UCSD-AML1 (cell line): ENCODE measurements at regions not wholly inside any gene's neighbourhood (a gene's known extent, or its start where the extent isn't known, plus 50 kb on each side); places are given as distances from the start of the nearest gene placed in this dataset.
"Not testable (repeated sequence)": the region's sequence is repeated elsewhere in the genome, so short reads cannot be mapped to it uniquely, and the experiment has no call there.

Experiments
- DNase-seq: peaks from one replicate; lab custom pipeline; 2025; ENCODE audit not compliant: unreplicated experiment; lab: John Stamatoyannopoulos, UW

DNA sequence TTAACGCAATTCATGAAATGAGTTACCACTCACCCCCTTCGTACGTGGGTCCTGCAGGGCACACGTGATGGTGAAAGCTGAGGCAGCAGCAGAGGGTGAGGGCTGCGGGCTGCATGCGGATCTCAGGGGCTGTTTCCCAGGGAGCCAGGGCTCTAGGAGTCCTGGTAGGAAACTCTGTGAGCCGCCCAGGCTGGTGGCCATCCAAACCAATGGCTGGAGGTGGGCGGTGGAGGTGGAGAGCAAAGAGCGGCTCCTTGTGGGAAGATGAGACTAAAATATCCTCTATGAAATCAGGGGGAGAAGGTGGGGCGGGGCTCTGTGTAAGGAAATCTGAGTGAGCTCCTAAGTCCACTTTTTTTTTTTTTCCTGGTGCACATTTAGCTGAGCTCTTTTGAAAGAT, 120.1 kb upstream of the SLC1A4 start:
- no peak for DNase-seq

DNA sequence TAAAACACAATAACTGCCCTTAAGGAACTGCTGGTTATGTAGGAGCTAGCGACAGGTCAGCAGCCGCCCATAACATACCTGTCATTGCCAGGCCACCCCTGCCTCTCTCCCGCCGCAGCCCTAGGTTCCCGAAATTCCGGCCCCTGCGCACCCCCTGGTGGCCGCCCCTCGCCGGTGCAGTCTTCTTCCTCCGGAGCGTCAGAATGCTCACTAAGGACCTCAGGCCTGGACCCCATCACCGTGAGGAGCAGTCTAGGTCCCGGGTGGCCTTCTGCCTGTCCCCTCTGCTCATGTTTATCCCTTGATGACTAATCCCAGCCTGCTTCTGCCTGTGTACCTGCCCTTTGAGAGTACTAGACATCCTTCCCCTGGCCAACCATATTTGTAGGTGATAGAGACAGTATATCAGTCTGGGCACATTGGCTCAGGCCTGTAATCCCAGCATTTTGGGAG, 115.7 kb upstream of the SLC1A4 start:
- DNase-seq: peak; percentile 77

DNA sequence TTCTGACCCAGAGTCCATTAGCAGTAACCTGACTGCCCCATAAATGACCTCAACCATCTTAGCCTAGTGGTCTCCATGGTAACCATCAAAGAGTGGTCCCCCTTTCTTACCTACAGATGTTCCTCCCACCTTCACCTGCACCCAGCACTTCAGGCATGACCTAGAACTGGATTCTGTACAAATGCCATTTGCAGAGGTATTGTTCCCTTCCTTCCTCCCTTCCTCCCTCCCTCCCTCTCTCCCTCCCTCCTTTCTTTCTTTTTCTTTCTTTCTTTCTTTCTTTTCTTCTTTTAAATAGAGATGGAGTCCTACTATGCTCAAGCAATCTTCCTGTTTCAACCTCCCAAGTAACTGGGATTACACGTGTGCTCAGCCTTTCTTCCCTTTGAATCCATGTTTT, 114.6 kb upstream of the SLC1A4 start:
- DNase-seq: no peak

DNA sequence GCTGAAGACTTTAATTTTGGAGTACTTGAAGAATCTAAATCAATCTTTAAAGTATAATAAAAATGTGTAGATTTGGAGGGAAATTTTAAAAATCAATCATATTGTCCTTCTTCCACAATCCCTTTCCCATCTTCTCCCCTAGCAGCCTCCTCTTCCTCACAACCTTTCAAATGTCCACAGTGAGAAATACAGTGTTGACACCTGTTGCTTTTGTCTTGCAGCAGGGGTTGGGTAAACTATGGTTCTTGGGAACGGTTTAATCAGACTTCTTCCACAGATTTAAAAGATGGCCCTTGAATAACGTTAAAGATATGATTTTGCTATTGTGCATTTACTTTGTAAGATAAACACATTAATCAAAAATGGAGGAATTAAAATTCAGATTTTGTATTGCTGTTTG, 113.8 kb upstream of the SLC1A4 start:
- DNase-seq: no peak

DNA sequence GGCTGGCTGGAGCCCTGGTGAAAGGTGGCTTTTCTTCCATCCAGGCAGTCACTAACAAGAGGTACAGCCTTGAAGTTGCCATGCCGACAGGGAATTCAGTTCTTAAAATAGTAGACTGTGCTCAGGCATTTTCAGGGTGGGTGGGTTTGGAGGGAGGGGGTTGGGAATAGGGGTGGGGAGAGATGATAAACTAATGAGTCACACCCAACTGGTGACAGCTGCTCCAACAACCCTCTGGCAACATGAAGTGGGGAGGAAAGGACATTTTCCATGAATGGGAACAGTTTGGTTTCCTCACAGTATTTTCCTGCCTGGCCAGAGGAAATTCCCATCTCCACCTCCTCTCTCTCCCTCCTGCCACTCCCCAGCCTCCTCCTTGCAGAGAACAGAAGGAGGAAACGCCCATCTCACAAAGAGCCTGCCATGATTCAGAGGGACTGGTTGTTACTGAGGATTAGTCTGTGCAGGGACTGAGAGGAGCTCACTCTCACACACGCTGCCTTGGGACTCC, 113.0 kb upstream of the SLC1A4 start:
- DNase-seq: no peak

DNA sequence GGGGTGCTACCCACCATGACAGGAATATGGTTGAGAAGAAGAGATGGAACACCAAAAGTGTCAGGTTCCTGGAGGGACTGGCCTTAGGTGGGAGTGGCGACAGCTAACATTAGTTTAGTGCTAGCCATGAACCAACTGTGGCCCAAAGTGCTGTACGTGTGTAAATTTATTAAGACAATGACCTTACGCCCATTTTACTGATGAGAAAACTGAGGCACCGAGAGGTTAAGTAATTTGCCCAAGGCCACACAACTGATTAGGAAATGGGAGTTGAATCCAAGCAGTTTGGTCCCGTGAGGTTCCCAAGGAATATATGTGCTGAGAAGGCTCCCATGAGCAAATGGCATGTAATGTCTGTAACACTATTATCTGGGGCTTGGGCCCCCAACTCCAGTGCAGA, 109.5 kb upstream of the SLC1A4 start:
- no peak for DNase-seq

DNA sequence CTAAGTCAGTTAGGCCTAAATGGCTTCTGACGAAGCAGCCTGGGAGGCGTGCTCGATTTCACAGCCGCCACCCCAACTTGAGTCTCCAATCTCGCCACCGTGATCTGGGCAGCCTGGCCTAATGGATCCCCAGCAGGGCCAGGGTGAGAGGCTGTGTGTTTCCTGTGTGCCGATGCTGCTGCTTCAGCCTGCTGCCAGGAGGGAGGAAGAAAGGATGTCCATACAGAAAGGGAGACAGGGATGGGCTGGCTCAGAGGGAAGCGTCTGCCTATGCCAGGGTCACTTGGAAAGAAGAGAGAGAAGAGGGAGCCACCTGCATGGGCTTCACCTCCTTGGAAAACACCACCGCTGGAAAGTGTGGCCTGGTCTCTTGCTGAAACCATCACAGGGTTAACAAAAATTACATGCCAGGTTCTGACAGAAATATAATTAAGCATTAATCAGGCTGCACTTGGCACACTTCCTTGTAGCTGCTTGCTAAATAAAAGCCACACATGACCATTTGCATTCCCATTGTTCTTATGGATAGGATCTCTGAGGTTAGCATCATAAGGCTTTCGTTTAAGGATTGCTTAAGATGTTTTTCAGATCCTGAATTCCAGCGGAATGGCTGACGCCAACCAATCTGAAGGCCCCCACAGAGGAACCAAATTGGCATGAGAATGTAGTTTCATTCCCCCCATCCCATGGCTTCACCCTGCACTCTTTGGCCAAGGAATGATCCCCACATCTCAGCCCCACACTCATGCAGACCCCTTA, 108.8 kb upstream of the SLC1A4 start:
- DNase-seq: no peak

DNA sequence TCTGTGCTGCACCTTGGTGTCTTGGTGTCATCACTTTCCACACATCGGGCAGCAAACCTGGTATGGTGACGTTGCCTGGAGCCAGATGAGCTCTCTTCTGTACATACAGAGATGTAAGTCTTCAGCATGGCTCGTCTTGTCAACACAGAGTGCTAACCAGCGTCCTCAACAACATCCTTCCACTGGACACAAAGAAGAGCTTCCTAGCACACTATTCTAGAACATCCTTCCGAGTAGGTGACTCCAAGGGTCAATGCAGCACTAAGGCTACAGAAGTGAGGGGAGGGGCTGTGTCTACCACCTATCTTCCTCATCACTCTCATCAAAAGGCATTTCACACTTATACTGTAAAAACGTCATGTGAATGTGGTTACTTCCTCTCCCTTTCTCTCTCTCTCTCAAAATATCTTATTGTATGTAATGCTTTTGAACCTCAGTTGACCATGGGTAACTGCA, 108.1 kb upstream of the SLC1A4 start:
- DNase-seq: no peak

DNA sequence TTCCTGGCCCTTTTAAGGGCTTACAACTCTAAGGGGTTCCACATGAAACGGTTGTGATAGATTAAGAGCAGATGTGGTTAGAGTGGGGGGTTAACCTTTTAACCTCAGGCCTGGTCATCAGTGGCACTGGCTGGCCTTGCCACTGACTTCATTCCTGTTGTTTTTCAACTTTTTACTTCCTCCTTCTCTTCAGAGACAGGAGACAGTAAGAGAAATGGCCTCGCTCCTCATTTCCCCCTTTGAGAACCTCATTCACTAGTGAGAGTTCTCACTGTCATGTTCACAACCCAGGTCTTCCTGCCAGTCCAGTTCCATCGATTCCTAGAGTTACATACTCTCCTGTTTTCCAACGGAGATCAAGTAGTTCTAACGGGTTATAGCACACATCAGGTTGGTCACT, 101.6 kb upstream of the SLC1A4 start:
- DNase-seq: no peak

DNA sequence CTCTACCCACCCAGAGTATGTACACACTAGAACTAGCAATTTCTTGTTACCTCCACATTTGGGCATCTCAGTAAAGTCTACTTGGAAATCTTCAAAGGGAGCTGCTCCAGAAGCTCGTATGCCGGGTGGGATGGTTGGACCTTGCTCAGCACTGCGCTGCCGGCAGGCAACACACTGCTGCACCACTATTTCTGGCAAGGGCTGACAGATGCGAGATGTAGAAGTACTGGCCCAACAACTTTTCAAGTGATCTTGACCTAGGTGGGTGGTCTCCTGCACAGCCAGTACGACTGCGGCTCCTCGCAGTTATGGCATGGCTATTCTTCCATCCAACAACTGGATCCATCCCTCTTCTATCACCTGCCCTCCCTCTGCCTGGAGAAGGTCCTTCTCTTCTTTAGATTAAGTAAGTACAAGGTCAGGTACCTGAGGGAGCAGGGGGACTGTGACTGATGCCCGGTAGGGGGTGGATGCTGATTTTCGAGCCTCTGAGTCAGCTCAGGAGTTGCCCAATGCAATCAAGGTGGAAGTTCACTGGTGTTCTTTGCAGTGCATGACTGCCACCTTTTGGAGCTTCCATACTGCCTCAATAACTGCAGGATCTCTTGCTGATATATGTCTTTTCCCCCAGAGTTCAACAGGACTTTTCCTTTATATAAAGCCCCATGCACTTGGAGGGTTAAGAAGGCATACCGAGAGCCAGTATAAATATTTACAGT, 100.4 kb upstream of the SLC1A4 start:
- peak; percentile 26 for DNase-seq

DNA sequence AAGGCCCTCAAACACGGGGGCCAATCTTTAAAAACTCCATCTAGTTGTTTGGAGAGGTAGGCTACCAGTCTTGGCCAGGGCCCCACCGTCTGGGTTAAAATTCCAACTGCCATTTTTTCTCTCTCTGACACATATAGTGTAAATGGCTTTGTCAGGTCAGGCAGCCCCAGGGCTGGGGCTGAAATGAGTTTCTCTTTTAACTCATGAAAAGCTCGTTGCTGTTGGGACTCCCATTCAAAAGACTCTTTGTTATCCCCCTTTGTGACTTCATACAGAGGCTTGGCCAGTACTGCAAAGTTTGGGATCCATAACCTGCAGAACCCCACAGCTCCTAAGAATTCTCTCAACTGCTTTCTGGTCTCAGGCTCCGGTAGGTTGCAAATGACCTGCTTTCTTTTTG, 99.4 kb upstream of the SLC1A4 start:
- no peak for DNase-seq

DNA sequence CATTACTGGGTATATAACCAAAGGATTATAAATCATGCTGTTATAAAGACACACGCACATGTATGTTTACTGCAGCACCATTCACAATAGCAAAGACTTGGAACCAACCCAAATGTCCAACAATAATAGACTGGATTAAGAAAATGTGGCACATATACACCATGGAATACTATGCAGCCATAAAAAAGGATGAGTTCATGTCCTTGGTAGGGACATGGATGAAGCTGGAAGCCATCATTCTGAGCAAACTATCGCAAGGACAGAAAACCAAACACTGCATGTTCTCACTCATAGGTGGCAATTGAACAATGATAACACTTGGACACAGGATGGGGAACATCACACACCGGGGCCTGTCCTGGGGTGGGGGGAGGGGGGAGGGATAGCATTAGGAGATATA, 92.6 kb upstream of the SLC1A4 start:
- DNase-seq: not testable (repeated sequence)

DNA sequence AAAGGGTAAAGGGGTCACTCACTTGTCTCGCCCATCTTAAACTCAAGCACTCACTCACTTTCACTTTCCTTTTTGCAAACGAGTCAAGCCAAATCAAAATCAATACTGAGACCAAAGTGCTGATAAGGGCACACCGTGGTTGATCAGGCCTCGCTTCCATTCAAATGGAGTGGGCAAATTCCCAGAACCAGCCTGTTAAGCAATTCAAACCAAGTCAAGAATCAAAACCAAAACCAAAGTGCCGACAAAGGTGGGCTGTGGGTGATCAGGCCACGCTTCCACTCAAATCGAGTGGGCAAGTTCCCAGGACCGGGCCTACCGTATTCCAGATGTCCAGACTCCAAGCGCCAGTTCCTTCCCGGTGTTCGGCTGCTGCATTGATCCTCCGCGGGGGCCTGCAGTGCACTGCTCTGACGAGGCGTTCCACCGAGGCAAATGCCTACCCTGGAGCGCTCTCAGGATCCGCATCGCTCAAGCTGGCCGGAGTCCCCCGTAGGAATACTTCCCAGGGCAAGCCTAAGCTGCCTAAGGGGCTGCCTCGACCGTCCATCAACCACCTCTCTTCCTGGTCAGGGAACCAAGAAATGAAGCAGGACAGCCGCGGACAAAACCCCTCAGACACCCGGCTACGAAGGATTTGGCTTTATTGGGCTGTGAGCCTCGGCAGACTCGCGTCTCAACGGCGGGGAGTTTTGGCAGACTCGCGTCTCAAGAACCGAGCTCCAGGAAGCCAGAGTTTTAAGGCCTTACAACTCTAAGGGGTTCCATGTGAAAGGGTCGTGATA, 89.9 kb upstream of the SLC1A4 start:
- DNase-seq: no peak

DNA sequence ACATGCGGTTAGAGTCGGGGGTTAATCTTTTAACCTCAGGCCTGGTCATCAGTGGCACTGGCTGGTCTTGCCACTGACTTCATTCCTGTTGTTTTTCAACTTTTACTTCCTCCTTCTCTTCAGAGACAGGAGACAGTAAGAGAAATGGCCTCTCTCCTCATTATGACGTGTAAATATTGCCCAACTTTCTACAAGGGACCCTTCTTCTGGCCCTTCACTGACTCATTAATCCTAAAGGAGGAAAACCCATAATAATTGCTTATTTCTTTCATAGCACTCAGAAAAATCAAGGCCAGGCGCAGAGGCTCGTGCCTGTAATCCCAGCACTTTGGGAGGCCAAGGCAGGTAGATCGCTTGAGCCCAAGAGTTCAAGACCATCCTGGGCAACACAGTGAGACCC, 89.3 kb upstream of the SLC1A4 start:
- DNase-seq: not testable (repeated sequence)

DNA sequence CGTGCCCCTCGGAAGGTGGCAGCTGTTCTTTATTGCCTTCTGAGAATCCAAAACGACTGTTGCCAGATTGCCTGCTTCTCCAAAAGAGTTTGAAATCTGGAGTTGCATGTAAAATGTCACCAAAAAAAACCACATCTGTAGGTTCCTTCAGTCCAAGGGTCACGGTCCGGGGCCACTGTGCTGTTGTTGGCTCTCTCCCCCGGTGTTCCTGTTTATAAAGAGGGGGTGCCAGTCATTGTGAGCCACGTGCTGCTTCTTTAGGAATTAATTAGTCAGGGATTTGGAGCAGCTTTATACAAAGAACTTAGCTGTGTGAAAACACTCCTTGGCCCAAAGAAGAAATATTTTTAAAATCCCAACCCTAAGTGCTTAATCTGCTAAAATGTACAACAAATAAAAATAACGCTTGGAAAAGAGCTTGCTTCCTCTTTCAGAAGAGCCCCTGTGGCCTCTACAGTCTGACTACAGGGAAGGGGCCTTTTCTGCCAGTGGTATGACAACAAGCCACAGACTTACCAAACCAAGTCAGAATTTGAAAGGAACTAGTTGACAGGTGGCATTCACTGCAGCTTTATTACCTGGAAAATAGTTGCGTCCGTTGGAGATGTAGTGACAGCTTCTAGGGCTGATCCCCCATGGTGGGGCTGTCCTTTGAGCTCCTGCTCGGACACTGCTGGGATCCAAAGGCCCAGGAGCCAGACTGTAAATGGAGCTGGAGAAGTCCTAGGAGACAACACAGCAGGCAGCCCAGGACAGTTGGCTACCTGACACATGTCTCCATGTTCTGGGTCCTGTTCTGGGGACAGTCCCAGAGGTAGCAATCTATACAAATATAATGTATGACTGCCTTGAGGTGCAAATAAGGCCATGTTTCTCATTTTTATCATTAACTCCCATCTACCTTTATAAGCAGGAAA, 84.5 kb upstream of the SLC1A4 start:
- DNase-seq: no peak

DNA sequence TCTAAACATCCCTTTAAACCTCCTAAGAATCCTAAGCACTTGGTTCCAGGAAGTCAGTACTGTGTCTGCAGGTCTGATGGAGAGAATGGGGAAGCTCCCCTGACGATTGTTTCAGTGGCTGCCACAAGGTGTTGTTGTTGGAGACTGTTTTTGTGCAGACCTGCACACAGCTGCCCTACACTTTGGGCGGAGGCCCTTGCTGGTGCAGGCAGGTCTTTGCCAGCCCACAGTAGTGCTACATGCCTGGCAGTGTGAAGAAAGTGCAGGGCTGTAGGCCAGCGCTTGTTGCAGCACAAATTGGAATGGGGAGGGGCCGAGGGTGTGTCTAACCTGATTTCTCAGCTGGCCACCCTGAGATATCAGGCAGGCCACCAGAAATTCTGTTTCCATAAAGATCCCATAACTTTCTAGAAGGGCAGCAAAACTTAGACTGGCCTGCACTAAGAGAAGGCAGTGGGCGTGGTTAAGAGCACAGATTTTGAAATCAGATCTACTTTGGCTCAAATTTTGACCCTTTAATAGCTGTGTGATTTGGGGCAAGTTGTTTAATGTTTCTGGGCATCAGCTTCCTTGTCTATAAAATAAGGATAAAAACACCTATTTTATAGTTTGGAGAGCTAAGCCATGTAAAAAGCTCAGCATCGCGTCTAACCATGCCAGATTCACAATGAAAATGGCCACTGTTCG, 83.7 kb upstream of the SLC1A4 start:
- DNase-seq: no peak

DNA sequence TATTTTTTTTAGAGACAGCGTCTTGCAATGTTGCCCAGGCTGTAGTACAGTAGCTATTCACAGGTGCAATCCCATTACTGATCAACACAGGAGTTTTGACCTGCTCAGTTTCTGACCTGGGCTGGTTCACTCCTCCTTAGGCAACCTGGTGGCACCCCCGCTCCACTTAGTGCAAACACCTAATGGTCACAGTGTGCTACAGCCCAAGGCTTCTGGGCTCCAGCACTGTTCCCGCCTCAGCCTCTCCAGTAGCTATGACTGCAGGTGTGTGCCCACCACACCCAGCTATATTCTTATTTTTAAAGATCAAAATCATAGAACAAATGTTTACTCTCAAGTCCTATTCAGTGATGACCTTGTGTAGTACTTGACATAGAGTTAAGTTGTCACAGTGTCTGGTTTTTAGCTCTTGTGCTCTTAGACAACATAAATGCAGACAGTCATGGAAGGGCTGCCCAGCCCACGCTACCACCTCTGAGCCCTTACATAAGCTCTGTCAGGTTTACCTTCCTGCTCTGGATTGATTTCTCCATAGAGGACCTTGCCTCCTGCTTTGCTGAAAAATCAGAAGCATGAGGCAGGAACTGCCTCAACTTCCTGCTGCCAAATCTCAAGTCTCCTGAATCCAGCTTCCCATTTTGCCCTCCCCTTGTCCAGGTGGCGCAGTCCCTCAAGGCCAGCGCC, 82.2 kb upstream of the SLC1A4 start:
- no peak for DNase-seq

DNA sequence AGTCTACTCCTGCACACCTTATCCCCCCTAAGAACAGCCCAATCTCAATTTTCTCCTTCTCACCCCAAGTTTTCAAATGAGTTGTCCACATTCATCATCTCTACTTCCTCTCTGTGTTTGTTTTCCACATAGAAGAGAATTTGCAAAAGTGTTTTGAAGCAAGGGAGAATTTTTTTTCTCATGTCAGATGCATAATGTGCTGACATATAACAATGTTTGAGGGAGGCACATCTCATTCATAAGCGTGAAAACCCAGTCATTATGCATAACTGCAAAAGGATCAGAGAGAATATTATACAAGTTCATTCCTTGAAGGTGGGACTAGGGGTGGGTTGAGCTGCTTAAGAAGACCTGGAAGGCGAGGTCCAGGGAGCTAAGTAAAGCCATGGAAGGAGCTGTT, 80.8 kb upstream of the SLC1A4 start:
- DNase-seq: no peak

DNA sequence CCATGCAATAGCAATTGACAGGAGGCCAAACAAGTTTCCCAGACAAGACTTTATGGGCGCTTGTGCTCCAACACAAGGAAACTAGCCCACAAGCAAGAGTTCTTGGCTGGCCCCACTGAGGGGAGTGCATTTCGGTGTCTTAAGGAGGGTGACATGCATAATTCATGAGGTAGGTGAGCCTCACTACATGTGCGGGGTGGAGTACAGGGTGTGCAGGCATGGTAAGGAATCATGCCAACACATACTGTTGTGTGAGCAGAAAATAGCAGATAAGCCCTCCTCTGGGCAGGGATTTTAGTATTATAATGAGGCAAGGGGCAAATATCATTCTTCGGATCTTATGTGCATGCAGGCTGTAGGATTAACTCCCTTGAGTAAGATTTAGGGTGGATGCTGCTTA, 78.7 kb upstream of the SLC1A4 start:
- DNase-seq: no peak
